ENCODE measurements at regions not wholly inside any gene's neighbourhood (a gene's known extent, or its start where the extent isn't known, plus 50 kb on each side); places are given as distances from the start of the nearest gene placed in this dataset.

DNA sequence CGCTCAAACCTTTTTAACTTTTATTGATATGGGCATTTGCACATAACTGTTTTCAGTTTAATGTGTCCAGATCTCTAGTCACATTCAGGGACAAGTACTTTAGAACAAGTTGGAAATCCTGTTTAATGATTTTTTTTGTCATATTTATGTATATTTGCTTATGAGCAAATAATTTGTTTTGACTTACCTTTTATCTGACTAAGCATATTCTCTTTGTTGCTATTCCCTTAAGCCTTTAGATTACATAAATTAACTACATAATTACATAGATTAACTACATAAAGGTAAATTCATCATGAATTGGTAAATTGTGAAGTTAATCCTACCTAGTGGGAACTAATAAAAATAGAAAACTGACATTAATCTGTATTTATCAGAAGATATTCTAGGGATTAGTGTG, 523.5 kb upstream of the MAN1A1 start:
- no peaks in the 10 kb centered on the region for H3K27me3 ChIP-seq (ENCODE audit: control insufficient read depth, insufficient read depth, low read length)
- H3K9me3 ChIP-seq (ENCODE audit: control insufficient read depth, insufficient read depth, low read length): no peaks in the 10 kb centered on the region
- no peak overlapping the region for H3K9ac ChIP-seq (ENCODE audit: low read depth, low read length)
- H3K4me3 ChIP-seq (ENCODE audit: low read depth, low read length): no peak overlapping the region
- no peaks in the 10 kb centered on the region for H3K36me3 ChIP-seq (ENCODE audit: control insufficient read depth, insufficient read depth, low read length)
- H3K4me1 ChIP-seq (ENCODE audit: control insufficient read depth, insufficient read depth, low read length): no peaks in the 10 kb centered on the region
- H3K27ac ChIP-seq (ENCODE audit: low read depth, low read length): no peak overlapping the region

DNA sequence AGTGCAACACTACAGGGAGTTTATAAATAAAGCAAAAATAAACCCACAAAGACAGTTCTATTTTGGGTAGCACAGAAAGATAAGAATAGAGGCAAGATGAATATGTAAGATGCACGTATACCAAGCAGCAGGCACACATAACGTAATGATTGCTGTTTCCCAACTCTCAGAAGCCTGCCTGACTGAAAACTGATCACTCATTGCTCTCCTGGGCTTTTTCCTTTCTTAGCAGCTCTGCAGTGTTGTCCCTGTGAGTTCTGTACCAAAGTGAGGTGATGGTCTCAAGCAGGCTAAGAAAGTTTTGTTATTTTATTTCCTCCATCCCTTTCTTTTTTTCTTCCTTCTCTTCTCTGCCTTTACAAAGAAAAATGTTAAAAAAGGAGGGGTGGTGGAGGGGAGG, 522.0 kb upstream of the MAN1A1 start:
- Histone ChIP-seq H3K27me3 (ENCODE audit: control insufficient read depth, insufficient read depth, low read length) (no peaks in the 10 kb centered on the region), H3K9me3 (ENCODE audit: control insufficient read depth, insufficient read depth, low read length) (no peaks in the 10 kb centered on the region), H3K36me3 (ENCODE audit: control insufficient read depth, insufficient read depth, low read length) (no peaks in the 10 kb centered on the region), H3K27ac (ENCODE audit: low read depth, low read length) (no peak overlapping the region), H3K9ac (ENCODE audit: low read depth, low read length) (no peak overlapping the region), H3K4me3 (ENCODE audit: low read depth, low read length) (no peak overlapping the region), H3K4me1 (ENCODE audit: control insufficient read depth, insufficient read depth, low read length) (no peaks in the 10 kb centered on the region)

DNA sequence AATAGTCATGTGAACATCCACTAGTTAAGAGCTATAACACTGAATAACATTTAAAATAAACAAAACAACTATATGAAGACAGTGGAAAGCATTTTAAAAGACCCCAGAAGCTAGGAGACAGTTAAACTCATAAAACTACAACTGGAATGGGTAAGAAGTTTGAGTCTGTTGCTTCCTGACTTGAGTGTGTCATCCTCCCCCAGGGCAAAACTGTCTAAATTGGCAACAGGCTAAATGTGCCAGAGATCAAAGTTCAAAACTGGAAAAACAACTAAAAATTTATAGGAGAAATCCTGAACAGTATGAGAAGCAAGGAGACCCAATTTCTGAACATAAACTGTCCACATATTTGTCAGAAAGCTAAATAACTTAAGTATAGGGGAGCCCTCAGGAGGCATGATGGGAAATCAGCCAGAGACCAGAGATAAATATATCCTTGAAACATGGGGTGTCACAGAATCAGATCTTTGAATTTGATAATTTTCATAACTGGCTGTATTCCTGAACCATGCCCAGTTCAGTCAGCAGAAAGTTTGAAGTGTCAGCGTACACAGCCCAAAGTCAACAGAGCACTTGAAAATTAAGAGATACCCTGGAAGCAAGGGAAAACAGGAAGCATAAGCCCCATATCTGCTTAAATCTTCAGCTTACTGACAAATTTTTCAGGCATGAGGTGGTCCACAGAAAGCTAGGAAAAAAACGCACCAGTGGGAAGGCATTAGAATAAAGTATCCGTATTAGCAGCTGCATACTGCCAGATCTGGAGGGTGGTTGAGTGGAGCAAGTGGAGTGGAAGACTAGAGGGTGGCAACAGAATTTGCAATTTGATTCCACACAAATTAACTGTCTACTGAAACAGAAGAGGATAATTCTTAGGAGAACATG, 516.1 kb upstream of the MAN1A1 start:
- H3K9me3 ChIP-seq (ENCODE audit: control insufficient read depth, insufficient read depth, low read length): no peaks in the 10 kb centered on the region
- no peaks in the 10 kb centered on the region for H3K27me3 ChIP-seq (ENCODE audit: control insufficient read depth, insufficient read depth, low read length)
- peaks cover 11% of the 10 kb centered on the region for H3K4me1 ChIP-seq (ENCODE audit: control insufficient read depth, insufficient read depth, low read length)
- H3K4me3 ChIP-seq (ENCODE audit: low read depth, low read length): no peak overlapping the region
- no peak overlapping the region for H3K9ac ChIP-seq (ENCODE audit: low read depth, low read length)
- H3K27ac ChIP-seq (ENCODE audit: low read depth, low read length): no peak overlapping the region
- no peaks in the 10 kb centered on the region for H3K36me3 ChIP-seq (ENCODE audit: control insufficient read depth, insufficient read depth, low read length)

DNA sequence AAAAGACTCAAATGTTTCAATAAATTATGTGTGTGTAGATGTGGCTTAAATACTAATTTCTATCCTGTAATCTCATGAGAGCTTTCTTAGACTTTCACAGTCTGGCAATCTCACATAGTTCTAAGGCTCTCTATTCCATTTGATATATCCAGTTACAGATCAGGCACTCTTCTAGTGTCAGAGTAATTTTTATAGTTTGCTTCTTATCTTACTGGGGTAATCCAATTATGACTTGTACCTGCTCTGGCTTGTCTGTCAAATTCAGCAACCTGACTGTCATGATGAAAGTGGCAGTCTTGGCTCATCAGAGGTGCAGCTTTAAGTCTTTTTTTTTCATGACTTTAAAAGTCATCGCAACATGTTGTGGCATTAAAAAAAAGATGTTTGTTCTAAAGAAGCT, 513.2 kb upstream of the MAN1A1 start:
- H3K4me1 ChIP-seq (ENCODE audit: control insufficient read depth, insufficient read depth, low read length): peaks cover 11% of the 10 kb centered on the region
- no peak overlapping the region for H3K27ac ChIP-seq (ENCODE audit: low read depth, low read length)
- no peaks in the 10 kb centered on the region for H3K9me3 ChIP-seq (ENCODE audit: control insufficient read depth, insufficient read depth, low read length)
- H3K9ac ChIP-seq (ENCODE audit: low read depth, low read length): no peak overlapping the region
- H3K36me3 ChIP-seq (ENCODE audit: control insufficient read depth, insufficient read depth, low read length): no peaks in the 10 kb centered on the region
- H3K4me3 ChIP-seq (ENCODE audit: low read depth, low read length): no peak overlapping the region
- no peaks in the 10 kb centered on the region for H3K27me3 ChIP-seq (ENCODE audit: control insufficient read depth, insufficient read depth, low read length)

DNA sequence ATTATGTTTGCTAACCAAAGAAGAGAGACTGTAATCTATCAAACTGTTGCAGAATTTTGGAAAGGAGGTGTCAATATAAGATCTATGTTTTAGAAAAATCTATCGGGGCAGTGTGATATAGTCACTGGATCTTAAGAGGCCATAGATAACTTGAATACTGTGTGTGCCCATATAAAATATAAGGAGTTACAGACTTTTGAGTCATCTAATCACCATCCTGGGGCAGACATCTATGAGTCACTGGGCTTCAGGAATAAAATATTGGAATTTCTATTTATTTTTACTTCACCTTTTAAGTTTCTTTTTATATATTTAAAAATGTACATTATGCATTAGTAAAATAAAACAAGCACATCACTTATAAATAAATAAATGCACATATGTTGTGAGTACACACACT, 509.3 kb upstream of the MAN1A1 start:
- H3K9ac ChIP-seq (ENCODE audit: low read depth, low read length): no peak overlapping the region
- no peak overlapping the region for H3K4me3 ChIP-seq (ENCODE audit: low read depth, low read length)
- H3K36me3 ChIP-seq (ENCODE audit: control insufficient read depth, insufficient read depth, low read length): no peaks in the 10 kb centered on the region
- H3K9me3 ChIP-seq (ENCODE audit: control insufficient read depth, insufficient read depth, low read length): no peaks in the 10 kb centered on the region
- peaks cover 7% of the 10 kb centered on the region for H3K4me1 ChIP-seq (ENCODE audit: control insufficient read depth, insufficient read depth, low read length)
- no peaks in the 10 kb centered on the region for H3K27me3 ChIP-seq (ENCODE audit: control insufficient read depth, insufficient read depth, low read length)
- H3K27ac ChIP-seq (ENCODE audit: low read depth, low read length): no peak overlapping the region

DNA sequence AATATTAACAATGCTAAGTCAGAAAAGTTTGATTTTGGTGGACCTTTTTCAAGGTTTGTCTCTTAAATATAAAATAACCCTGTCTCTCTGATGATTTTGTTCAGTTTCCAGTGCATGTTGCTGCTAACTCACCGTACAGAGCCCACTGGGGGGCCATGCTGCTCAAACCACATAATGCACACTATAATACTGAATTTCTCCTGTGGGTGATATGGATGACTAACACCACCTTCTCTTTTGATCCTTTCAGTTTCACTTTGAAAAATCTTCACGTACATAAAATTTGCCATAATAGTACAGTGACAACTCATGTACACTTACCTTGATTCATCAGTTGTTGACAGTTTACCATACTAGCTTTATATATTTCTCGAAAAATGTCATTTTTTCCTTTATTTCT, 506.6 kb upstream of the MAN1A1 start:
- H3K27ac ChIP-seq (ENCODE audit: low read depth, low read length): no peak overlapping the region
- no peaks in the 10 kb centered on the region for H3K9me3 ChIP-seq (ENCODE audit: control insufficient read depth, insufficient read depth, low read length)
- no peak overlapping the region for H3K9ac ChIP-seq (ENCODE audit: low read depth, low read length)
- no peaks in the 10 kb centered on the region for H3K4me1 ChIP-seq (ENCODE audit: control insufficient read depth, insufficient read depth, low read length)
- no peaks in the 10 kb centered on the region for H3K27me3 ChIP-seq (ENCODE audit: control insufficient read depth, insufficient read depth, low read length)
- no peak overlapping the region for H3K4me3 ChIP-seq (ENCODE audit: low read depth, low read length)
- no peaks in the 10 kb centered on the region for H3K36me3 ChIP-seq (ENCODE audit: control insufficient read depth, insufficient read depth, low read length)

DNA sequence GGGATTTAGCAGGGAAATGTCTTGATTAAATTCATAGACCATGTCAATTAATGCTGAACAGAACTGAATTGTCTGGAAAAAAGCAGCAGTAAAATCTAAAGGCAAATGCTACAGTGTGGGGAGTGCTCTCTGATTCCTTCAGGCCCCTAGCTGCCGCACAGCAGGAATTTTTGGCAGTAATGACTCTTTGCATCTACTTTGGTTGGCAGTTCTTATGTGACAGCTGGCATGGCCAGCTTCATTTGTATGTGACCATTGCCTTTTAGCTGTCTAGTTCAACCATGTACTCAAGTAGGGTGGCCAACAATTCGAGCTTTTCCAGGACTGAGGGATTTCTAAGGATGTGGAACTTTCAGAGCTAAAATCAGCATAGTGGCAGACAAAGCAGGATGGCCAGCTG, 499.1 kb upstream of the MAN1A1 start:
- Histone ChIP-seq H3K9ac (ENCODE audit: low read depth, low read length) (no peak overlapping the region), H3K4me3 (ENCODE audit: low read depth, low read length) (no peak overlapping the region), H3K27ac (ENCODE audit: low read depth, low read length) (no peak overlapping the region), H3K9me3 (ENCODE audit: control insufficient read depth, insufficient read depth, low read length) (no peaks in the 10 kb centered on the region), H3K36me3 (ENCODE audit: control insufficient read depth, insufficient read depth, low read length) (no peaks in the 10 kb centered on the region), H3K4me1 (ENCODE audit: control insufficient read depth, insufficient read depth, low read length) (no peaks in the 10 kb centered on the region), H3K27me3 (ENCODE audit: control insufficient read depth, insufficient read depth, low read length) (no peaks in the 10 kb centered on the region)

DNA sequence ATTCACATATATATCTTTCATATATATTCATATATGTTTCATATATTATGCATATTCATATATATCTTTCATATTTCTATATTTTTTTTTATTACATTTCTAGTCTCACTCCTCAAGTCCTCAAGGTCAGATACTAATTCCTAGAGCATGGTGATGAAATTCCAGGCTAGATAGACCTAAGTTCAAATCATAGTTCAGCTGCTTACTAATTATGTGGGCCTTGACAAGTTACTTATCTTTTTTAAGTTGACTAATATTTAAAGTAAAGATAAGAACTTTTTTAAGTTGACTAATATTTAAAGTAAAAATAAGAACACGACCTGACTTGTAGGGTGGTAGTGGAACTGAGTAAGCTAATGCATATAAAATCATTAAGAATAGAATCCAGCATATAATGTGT, 495.6 kb upstream of the MAN1A1 start:
- Histone ChIP-seq H3K27ac (ENCODE audit: low read depth, low read length) (no peak overlapping the region), H3K9me3 (ENCODE audit: control insufficient read depth, insufficient read depth, low read length) (no peaks in the 10 kb centered on the region), H3K27me3 (ENCODE audit: control insufficient read depth, insufficient read depth, low read length) (no peaks in the 10 kb centered on the region), H3K4me1 (ENCODE audit: control insufficient read depth, insufficient read depth, low read length) (no peaks in the 10 kb centered on the region), H3K36me3 (ENCODE audit: control insufficient read depth, insufficient read depth, low read length) (no peaks in the 10 kb centered on the region), H3K9ac (ENCODE audit: low read depth, low read length) (no peak overlapping the region), H3K4me3 (ENCODE audit: low read depth, low read length) (no peak overlapping the region)

DNA sequence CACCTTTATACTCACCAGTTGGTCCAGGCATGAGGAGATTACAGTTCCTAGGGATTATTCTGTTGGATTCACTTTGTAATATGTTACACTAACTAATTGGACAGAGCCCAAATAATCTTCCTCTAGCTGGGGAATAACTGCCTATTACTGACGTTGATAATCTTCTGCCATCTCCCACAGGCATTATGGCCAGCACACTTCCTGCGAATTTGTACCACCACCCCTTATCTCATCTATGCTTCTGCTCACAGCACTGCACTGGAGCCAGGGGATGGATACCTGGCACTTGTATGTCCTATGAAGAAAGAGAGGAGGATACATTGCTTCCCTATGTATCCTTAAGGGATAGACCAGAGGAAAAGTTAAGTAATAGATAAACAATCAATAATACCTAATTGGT, 494.8 kb upstream of the MAN1A1 start:
- no peaks in the 10 kb centered on the region for H3K36me3 ChIP-seq (ENCODE audit: control insufficient read depth, insufficient read depth, low read length)
- no peaks in the 10 kb centered on the region for H3K9me3 ChIP-seq (ENCODE audit: control insufficient read depth, insufficient read depth, low read length)
- no peak overlapping the region for H3K4me3 ChIP-seq (ENCODE audit: low read depth, low read length)
- no peaks in the 10 kb centered on the region for H3K4me1 ChIP-seq (ENCODE audit: control insufficient read depth, insufficient read depth, low read length)
- no peaks in the 10 kb centered on the region for H3K27me3 ChIP-seq (ENCODE audit: control insufficient read depth, insufficient read depth, low read length)
- no peak overlapping the region for H3K9ac ChIP-seq (ENCODE audit: low read depth, low read length)
- no peak overlapping the region for H3K27ac ChIP-seq (ENCODE audit: low read depth, low read length)

DNA sequence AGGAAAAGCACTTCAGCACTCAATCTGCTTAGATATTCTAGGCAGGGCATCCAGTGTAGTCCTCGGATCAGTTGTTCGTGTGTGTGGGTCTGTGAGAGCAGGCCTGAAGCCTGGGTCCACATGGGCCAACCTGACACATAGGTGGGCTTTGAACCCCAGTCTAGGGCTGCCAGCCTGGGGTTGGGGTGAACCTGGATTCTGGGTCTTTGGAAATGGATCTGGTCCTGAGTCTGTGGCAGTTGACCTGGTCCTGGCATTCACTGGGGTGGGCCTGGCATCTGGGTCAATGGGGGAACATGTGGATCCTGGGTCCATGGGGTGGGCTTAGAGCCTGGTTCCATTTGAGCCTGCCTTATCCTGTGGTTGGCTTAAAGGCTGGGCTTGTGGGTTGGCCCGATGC, 492.6 kb upstream of the MAN1A1 start:
- H3K4me3 ChIP-seq (ENCODE audit: low read depth, low read length): no peak overlapping the region
- no peak overlapping the region for H3K9ac ChIP-seq (ENCODE audit: low read depth, low read length)
- H3K4me1 ChIP-seq (ENCODE audit: control insufficient read depth, insufficient read depth, low read length): no peaks in the 10 kb centered on the region
- H3K27ac ChIP-seq (ENCODE audit: low read depth, low read length): no peak overlapping the region
- H3K9me3 ChIP-seq (ENCODE audit: control insufficient read depth, insufficient read depth, low read length): no peaks in the 10 kb centered on the region
- no peaks in the 10 kb centered on the region for H3K27me3 ChIP-seq (ENCODE audit: control insufficient read depth, insufficient read depth, low read length)
- no peaks in the 10 kb centered on the region for H3K36me3 ChIP-seq (ENCODE audit: control insufficient read depth, insufficient read depth, low read length)

DNA sequence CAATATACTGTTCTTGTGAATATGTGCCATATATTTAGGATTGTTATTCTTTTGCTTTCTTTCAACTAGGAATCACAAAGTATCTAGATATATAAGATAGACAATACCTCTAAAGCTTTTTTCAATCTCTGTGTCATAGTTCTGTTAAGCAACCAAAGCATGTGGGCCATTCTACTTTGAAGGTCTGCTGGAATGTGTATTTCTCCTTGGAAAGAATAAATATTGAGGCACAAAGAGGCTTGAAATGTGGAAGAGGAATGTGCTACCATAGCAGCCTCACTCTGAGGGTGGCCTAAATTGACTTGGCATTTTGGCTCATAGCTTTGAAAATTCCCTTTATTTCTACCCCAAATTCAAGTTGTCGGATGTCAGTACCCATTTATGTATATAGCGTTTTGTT, 488.5 kb upstream of the MAN1A1 start:
- Histone ChIP-seq H3K4me1 (ENCODE audit: control insufficient read depth, insufficient read depth, low read length) (no peaks in the 10 kb centered on the region), H3K27ac (ENCODE audit: low read depth, low read length) (no peak overlapping the region), H3K4me3 (ENCODE audit: low read depth, low read length) (no peak overlapping the region), H3K9ac (ENCODE audit: low read depth, low read length) (no peak overlapping the region), H3K36me3 (ENCODE audit: control insufficient read depth, insufficient read depth, low read length) (no peaks in the 10 kb centered on the region), H3K9me3 (ENCODE audit: control insufficient read depth, insufficient read depth, low read length) (no peaks in the 10 kb centered on the region), H3K27me3 (ENCODE audit: control insufficient read depth, insufficient read depth, low read length) (no peaks in the 10 kb centered on the region)

Measured in HUES48 (cell line).